Lung (tissue), 11 donors: ENCODE measurements at regions not wholly inside any gene's neighbourhood (a gene's known extent, or its start where the extent isn't known, plus 50 kb on each side); places are given as distances from the start of the nearest gene placed in this dataset.

Source experiments
- ATAC-seq: fragments of 200-7000 bp; cut with Tn5 transposase; one replicate; pipeline ENCODE4 v1.9.1; 2020; ENCODE audit warnings: moderate number of reproducible peaks; ENCODE audit not compliant: insufficient read depth, low FRiP score
- DNase-seq, 3 donors: peaks; one replicate each; pipeline ENCODE4 v3.0.0-alpha.2; 2013 to 2017
- H3K27ac ChIP-seq, 2 donors: one replicate each; pipeline ENCODE4 v1.5.1; 2013; ENCODE audit warnings: mild to moderate bottlenecking in 2 of 2, moderate library complexity in 2 of 2, control low read depth in 1 of 2, inconsistent platforms in 1 of 2, low read depth in 1 of 2, low read length in 1 of 2
- H3K27me3 ChIP-seq, 3 donors: one replicate each; pipeline ENCODE4 v1.5.1; 2013; ENCODE audit warnings: low read length in 2 of 3; ENCODE audit not compliant: control insufficient read depth in 3 of 3, insufficient read depth in 3 of 3
- H3K36me3 ChIP-seq, 4 donors: one replicate each; pipeline ENCODE4 v1.5.1; 2013; ENCODE audit warnings: low read length in 4 of 4, mild to moderate bottlenecking in 1 of 4, moderate library complexity in 1 of 4; ENCODE audit not compliant: control insufficient read depth in 4 of 4, insufficient read depth in 4 of 4
- H3K4me1 ChIP-seq, 5 donors: one replicate each; pipeline ENCODE4 v1.5.1; 2013; ENCODE audit warnings: low read length in 5 of 5, mild to moderate bottlenecking in 2 of 5, moderate library complexity in 1 of 5; ENCODE audit not compliant: control insufficient read depth in 5 of 5, insufficient read depth in 5 of 5
- H3K4me3 ChIP-seq: one replicate; pipeline ENCODE4 v1.5.1; 2013; ENCODE audit warnings: mild to moderate bottlenecking, control low read depth, moderate library complexity
- H3K9ac ChIP-seq, 2 donors: one replicate each; pipeline ENCODE4 v1.5.1; 2013; ENCODE audit warnings: low read length in 2 of 2, control low read depth in 1 of 2; ENCODE audit not compliant: insufficient read depth in 1 of 2
- H3K9me3 ChIP-seq, 4 donors: one replicate each; pipeline ENCODE4 v1.5.1; 2013; ENCODE audit warnings: low read length in 3 of 4, mild to moderate bottlenecking in 1 of 4, moderate library complexity in 1 of 4; ENCODE audit not compliant: control insufficient read depth in 4 of 4, insufficient read depth in 3 of 4
- CTCF ChIP-seq: IDR thresholded peaks from 2 replicates; pipeline ENCODE4 v1.5.1; 2012; ENCODE audit warnings: mild to moderate bottlenecking; ENCODE audit errors: control extremely low read depth, extremely low read depth
- WGBS, 2 donors: extraction: QIAGEN DNeasy Blood & Tissue Kit; methylation state at CpG; one replicate each; pipeline ENCODE4 v1.1.7; 2013; 5-methylcytosine and 5-hydroxymethylcytosine counted together
- donor health status: control.
- donor health status: control.
- donor health status: Bipolar disorder and iron deficiency.
- donor health status: healthy.
- donor health status: DM: yes; HTN: yes; CAD: no.

- Histone ChIP-seq H3K27ac (no peak overlapping the region), H3K36me3 (no peaks in the 10 kb centered on the region), H3K27me3 (no peaks in the 10 kb centered on the region), H3K4me1 (peaks cover 0 to 31% (median 8%) of the 10 kb centered on the region in 5 donors), H3K9ac (no peak overlapping the region), H3K4me3 (no peak overlapping the region), H3K9me3 (no peaks in the 10 kb centered on the region)
- 58 to 74% methylated on average over 7 of the region's 7 CpGs for WGBS, 2 donors
- DNase-seq (peak; percentile 42 to 80 (median 74)), ATAC-seq (no peak)
- TF ChIP-seq CTCF = no peak
These were observed 492.2 kb downstream of the NR2F1-AS1 start for GRCh38 chr5:93088592-93089389.

GRCh38 chr5:93087326-93087725 is 493.7 kb downstream of the NR2F1-AS1 start:
- no peak for TF ChIP-seq CTCF
- no peak overlapping the region for H3K4me3 ChIP-seq
- H3K4me1 ChIP-seq = peaks cover 0 to 24% (median 8%) of the 10 kb centered on the region in 5 donors
- 87 to 91% methylated on average over 3 of the region's 3 CpGs for WGBS, 2 donors
- H3K9ac ChIP-seq = no peak overlapping the region
- no peaks in the 10 kb centered on the region for H3K36me3 ChIP-seq
- H3K9me3 ChIP-seq = no peaks in the 10 kb centered on the region
- no peak overlapping the region for H3K27ac ChIP-seq
- H3K27me3 ChIP-seq = no peaks in the 10 kb centered on the region
- ATAC-seq (no peak), DNase-seq (no peak)

- H3K27me3 ChIP-seq = no peaks in the 10 kb centered on the region
- no peak for TF ChIP-seq CTCF
- H3K36me3 ChIP-seq = no peaks in the 10 kb centered on the region
- peaks cover 0 to 13% (median 5%) of the 10 kb centered on the region in 5 donors for H3K4me1 ChIP-seq
- ATAC-seq (no peak), DNase-seq (no peak)
- no peaks in the 10 kb centered on the region for H3K9me3 ChIP-seq
- WGBS, 2 donors = 87 to 90% methylated on average over 2 of the region's 2 CpGs
- H3K4me3 ChIP-seq = no peak overlapping the region
- no peak overlapping the region for H3K27ac ChIP-seq
- no peak overlapping the region for H3K9ac ChIP-seq
These were observed 498.0 kb downstream of the NR2F1-AS1 start for GRCh38 chr5:93082981-93083380.
